ENCODE measurements at regions not wholly inside any gene's neighbourhood (a gene's known extent, or its start where the extent isn't known, plus 50 kb on each side); places are given as distances from the start of the nearest gene placed in this dataset.

DNA sequence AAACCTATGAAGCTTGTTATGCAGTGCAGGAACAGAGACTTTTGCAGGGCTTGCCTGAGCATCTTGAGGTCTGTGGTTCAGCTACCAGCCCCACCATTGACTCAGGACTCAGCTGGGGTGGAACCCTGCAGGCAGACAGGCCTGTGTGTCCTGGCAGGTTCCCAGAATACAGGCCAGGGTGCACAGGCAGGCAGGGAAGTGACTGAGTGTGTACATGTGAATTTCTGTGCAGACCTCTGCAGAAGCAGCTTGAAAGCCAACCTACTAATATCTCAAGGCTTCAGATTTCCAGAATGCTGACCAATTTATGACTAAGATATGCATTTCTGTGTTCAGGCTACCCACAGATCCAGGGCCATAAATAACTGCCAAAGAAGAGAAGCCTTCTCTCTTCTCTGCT lies 254.4 kb downstream of the DLEU7 start:
- no peak for TF ChIP-seq POLR2A (IDR thresholded peaks at IDR 0.05)
- TF ChIP-seq, protein P1, sequence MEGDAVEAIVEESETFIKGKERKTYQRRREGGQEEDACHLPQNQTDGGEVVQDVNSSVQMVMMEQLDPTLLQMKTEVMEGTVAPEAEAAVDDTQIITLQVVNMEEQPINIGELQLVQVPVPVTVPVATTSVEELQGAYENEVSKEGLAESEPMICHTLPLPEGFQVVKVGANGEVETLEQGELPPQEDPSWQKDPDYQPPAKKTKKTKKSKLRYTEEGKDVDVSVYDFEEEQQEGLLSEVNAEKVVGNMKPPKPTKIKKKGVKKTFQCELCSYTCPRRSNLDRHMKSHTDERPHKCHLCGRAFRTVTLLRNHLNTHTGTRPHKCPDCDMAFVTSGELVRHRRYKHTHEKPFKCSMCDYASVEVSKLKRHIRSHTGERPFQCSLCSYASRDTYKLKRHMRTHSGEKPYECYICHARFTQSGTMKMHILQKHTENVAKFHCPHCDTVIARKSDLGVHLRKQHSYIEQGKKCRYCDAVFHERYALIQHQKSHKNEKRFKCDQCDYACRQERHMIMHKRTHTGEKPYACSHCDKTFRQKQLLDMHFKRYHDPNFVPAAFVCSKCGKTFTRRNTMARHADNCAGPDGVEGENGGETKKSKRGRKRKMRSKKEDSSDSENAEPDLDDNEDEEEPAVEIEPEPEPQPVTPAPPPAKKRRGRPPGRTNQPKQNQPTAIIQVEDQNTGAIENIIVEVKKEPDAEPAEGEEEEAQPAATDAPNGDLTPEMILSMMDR (IDR thresholded peaks at IDR 0.05) = no peak
